22Rv1 (cell line): ENCODE measurements at regions not wholly inside any gene's neighbourhood (a gene's known extent, or its start where the extent isn't known, plus 50 kb on each side); places are given as distances from the start of the nearest gene placed in this dataset.

Experiments used
- CTCF ChIP-seq: fragments of 450-650 bp; IDR thresholded peaks from 2 replicates; pipeline ENCODE4 v1.5.1; 2017; ENCODE audit warnings: mild to moderate bottlenecking
- ZFX ChIP-seq: fragments of 450-650 bp; IDR thresholded peaks from 2 replicates; pipeline ENCODE4 v1.6.1; 2017; ENCODE audit warnings: antibody characterized with exemption, borderline replicate concordance

DNA sequence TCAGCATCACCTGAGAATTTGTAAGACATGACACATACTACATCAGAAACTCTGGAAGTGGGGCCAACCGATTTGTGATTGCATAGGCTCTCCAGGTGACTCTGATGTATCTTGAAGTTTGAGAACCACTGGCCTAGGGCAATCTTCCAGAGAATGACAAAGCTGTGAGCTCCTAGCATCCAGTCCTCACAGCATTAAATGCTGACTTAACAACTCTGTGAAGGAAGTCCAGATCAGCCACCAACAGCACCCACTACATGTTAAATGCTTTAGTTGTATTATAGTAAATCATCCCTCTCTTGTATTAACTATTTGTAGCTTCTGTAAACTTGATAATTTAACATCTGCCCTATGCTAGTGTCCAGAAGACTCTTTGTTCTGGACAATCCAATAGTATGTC, 636.5 kb upstream of the STEAP1 start:
- no peak for TF ChIP-seq CTCF
- TF ChIP-seq ZFX, result no peak
